GM18505 (cell line): ENCODE measurements at regions not wholly inside any gene's neighbourhood (a gene's known extent, or its start where the extent isn't known, plus 50 kb on each side); places are given as distances from the start of the nearest gene placed in this dataset.

Experiments used
- ATAC-seq: cut with Tn5 transposase; IDR thresholded peaks from one replicate; pipeline ENCODE4 v1.9.1; 2021; ENCODE audit not compliant: unreplicated experiment
- POLR2A ChIP-seq: IDR thresholded peaks from 4 replicates; pipeline ENCODE4 v1.6.1; 2011; ENCODE audit warnings: borderline replicate concordance; ENCODE audit not compliant: insufficient read depth, insufficient read length; ENCODE audit errors: extremely low read depth

DNA sequence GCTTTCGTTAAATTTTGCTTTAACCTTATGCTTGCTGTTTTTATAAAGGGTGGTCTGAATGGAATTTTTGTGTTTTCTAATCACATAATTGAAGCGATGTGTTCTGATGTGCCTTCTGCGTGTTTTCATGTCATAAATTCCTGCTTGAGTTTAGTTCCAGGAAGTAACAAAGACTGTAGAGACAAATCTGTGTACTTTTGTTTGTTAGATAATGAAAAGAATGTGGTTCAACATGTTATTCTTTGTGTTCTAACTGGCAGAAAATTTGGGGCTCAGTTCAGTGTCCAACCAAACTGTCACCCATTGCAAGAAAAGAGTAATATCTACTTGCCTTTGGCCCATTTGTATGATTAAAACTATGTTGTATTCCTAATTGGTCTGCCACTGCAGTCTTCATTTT lies 324.0 kb downstream of the DIPK2A start:
- no peak for TF ChIP-seq POLR2A
- ATAC-seq = no peak

DNA sequence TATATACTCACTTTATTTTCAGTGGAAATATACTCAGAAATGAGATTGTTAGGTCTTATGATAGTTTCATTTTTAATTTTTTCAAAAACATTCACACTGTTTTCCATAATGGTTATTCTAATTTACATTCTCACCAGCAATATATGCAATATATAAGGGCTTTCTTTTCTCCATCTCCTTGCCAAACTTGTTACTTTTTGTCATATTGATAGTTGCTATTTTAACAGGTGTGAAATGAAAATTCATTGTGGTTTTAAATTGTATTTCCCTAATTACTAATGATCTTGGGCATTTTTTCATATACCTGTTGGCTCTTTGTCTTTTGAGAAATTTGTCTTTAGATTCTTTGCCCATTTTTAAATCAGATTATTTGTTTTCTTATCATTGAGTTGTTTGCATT lies 325.2 kb downstream of the DIPK2A start:
- no peak for ATAC-seq

DNA sequence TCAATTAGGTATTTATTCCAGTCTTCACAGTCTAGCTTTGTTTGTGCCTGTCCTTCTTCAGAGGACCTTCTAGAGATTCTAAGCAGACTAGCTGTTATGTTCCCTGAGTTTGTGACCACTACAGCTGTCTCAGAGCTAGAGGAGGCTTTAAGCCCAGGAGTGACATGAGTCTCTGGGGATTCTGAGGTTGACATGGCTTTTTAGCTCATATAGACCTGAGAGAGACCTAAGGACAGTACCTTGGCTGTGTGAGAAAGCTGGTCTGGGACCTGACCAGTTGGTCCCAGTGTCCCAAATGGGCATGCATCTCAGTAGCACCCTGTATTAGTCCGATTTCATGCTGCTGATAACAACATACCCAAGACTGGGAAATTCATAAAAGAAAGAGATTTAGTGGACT lies 330.2 kb downstream of the DIPK2A start:
- no peak for TF ChIP-seq POLR2A
- no peak for ATAC-seq

More for the DNA sequence above, 325.2 kb downstream of the DIPK2A start:
- TF ChIP-seq POLR2A = no peak

DNA sequence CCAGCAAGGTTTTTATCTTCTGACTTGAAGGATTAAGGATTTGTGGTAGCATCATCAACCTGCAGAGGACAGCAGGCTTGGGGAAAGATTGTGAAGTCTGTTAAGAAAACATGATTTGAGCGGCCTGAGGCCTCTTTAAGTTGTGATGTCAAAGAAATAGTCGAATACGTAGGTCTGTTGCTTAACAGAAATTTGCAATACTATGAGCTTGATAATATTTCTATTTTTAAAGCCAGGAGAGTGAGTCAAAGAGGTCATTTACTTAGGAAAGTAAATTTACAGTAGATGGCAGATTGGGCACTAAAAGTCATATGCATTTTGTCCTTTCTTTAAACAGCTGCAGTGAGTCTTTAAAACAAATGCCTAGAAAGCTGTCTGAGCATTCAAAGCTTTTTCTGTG lies 336.3 kb downstream of the DIPK2A start:
- no peak for TF ChIP-seq POLR2A
- ATAC-seq = no peak

DNA sequence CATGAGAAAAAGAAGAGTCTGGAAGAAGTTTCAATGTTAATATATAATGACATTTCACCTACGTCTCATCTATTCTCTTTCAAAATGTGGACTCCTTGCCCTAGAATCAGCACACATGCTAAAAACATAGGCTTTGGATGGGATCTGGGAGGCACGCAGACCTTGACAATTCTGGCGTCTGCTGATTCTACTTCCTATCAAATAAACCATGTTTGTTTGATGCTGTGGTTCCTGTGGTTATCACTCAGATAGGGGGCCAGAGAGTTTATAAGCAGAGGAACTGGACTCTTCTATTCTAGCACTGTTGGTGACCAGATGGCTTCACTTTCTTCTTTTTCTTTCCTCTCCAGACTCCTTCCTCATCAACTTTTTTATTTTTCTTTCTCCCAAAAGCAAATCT lies 336.8 kb downstream of the DIPK2A start:
- TF ChIP-seq POLR2A = no peak
- ATAC-seq = no peak

DNA sequence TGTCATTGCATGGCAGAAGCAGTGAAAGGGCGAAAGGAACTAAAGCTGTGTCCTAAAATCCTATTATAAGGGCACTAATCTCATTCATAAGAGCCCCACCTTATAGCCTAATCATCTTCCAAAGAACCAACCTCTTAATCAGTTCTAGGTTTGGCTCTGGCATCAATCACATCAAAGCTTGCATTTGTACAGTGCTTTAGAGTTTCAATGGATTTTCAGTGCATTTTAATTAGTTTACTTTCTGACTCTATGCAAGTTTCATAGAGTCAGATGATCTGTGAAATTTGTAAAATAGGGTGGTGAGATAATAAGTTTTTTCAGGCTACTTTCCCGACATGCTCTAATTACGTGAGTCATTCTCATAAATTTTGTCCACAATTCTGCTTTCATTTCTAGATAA lies 341.1 kb downstream of the DIPK2A start:
- no peak for ATAC-seq
- no peak for TF ChIP-seq POLR2A

DNA sequence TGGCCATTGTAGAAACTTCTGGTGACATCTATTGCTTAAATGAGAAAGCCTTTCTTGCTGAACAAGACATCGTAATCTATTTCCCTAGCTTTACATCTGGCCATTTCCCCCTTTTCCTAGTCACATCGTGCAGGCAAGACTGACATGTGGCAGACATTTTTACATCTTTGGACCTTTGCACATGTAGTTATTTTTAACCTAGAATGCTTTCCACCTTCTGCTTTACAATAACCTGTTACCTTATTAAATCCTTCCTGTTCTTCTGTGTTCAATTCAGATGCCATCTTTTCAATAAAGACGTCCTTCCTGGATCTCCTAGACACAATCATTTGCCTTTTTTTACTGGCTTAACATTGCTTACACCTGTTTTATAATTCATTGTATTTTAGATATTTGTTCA lies 343.3 kb downstream of the DIPK2A start:
- TF ChIP-seq POLR2A = no peak
- no peak for ATAC-seq

DNA sequence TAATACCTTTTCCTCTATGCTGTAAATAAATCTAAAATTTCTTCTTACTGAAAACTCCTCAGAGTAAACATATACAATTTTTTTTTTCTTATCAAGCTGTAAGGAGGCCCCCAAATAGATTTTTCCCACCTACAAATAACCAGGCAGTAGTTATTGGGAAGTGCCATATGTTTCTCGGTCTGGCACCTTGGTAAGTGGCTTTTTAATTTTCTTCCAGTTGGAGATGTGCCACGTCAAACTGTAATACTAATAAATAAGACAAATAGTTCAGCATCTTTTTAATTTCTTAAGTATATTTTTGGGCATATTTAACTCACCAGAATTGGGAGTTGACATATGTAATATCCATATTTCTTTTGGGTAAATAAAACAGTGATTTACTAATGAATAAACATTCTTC lies 346.3 kb downstream of the DIPK2A start:
- ATAC-seq = no peak
- no peak for TF ChIP-seq POLR2A

DNA sequence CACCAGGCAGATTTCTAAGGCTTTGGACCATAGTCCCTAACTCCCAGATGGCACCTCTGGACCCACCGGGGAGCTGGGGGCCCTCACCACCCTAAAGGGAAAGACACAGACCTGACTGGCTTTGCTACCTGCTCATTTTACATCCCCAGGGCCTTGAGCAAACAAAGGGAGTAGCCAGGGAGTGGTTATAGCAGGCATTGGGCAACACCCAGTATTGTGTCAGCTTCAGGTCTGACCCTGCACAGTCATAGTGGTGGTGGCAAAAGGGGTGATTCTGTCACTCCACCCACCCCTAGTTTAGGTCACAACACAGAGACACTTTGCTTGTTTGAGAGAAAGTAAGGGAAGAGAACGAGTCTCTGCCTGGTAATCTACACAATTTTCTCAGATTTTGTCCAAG lies 352.5 kb downstream of the DIPK2A start:
- TF ChIP-seq POLR2A = no peak
- ATAC-seq = no peak

DNA sequence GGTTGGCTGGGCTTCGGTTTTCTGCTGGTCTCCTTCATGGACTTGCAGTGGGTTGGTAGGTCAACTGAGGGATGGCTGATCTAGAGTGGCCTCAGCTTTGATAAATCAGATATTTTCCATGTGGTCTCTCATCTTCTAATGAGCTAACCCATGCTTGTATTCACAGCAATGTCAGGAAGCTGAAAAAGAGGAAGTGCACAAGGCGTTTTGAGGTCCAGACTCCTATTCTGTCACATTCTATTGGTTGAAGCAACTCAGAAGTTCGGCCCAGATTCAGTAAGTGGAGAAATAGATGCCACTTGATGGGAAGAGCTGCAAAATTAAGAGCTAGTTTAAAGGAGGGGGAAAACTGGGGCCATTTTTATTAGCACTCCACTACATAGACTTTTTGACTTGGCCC lies 361.2 kb downstream of the DIPK2A start:
- no peak for ATAC-seq
- TF ChIP-seq POLR2A = no peak

DNA sequence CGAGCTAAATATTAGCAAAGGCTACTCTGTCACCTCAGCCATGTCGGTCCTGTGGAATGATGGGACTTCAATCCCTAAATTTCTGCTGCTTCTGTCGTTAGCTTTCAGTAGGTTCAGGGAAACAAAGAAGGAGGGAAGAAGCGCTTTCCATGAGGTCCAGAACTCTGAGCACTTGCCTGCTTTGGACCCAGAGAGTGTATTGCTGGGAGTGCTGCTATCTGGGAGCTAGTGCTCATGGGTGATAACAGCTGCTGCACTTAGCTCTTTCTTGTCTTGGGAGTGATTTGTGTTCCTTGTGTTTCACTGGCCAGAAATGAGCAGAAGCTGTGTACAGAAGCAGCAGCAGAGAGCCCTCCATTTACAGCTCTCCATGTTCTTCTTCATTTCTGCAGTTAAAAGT lies 369.8 kb downstream of the DIPK2A start:
- TF ChIP-seq POLR2A = no peak

DNA sequence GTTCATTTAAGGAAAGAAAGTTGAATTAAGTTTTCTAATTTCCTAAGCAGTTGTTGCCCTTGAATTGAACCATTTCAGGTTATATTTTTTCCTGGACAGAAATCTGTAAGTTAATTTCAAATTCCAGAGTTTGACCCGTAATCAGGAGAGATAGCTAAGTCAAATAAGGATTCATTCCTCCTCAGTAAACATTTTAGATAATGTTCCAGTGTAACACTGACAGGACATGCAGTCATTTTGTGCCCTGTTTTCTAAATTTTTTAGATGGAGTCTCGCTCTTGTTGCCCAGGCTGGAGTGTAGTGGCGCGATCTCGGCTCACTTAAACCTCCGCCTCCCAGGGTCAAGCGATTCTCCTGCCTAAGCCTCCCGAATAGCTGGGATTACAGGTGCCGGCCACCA lies 371.7 kb downstream of the DIPK2A start:
- no peak for TF ChIP-seq POLR2A
- no peak for ATAC-seq

More for the DNA sequence above, 369.8 kb downstream of the DIPK2A start:
- ATAC-seq = no peak

DNA sequence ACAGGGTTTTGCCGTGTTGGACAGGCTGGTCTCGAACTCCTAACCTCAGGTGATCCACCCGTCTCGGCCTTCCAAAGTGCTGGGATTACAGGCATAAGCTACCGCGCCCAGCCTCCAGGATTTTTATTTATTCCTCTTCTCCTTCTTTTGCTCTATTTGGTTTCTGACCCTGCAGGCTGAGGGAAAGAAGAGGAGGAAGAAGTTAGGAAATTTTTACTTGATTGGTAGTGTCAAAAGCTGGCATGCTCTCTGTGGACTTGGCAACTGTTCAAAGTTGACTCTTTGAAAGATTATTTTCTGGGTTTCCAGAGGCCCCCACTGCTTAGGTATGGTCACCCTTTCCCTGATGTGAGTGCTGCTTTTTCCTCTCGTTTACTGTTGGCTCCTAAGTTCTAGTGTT lies 372.2 kb downstream of the DIPK2A start:
- no peak for TF ChIP-seq POLR2A
- ATAC-seq = no peak

DNA sequence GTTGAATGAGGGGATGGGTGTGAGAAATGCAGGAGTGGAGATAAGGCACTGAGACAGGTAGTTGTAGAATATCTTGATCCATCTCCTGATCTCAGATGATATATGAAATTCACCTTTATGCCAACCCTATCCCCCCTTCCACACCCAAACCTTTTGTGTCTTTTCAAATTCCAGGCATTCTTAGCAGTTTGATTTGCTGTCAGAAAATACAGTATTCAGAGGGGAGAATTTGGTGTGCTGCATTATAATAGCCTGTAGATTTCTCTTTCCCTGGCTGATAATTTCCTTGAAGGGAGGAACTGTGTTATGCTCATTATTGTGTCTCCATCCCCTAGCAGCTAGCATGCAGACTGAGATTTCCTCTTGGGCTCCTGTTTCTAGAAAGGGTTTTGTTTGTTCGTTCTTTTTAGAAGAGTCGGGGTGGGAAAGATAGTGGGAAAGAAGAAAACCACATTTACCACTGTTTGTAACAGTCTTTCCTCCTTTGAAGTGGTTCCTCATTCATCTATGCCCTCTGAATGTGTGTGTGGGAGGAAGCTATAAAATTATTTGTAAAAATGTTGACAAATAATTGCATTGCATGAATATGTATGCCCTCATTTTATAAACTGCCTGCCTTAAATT lies 373.4 kb downstream of the DIPK2A start:
- TF ChIP-seq POLR2A = no peak
- no peak for ATAC-seq

DNA sequence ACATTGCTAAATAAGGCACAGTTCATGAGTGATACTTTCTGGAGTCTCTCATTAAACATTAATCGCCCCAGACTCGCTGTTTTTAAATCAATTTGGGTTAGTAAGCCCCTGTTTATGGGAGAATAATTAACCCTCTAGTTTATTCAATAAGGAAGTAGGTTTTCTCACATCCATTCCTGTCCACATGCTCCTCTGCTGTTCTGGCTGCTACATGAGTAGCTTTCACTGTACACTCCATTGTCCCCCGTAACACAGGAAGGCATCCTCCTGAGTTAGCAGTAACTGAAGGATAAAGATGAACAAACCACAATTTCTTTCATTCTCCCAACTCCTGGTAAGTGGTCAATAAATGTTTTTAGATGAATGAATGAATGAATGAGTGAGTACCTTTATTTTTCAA lies 378.5 kb downstream of the DIPK2A start:
- no peak for TF ChIP-seq POLR2A
- ATAC-seq = no peak
